Right lobe of liver (tissue), 6 donors: ENCODE measurements at regions not wholly inside any gene's neighbourhood (a gene's known extent, or its start where the extent isn't known, plus 50 kb on each side); places are given as distances from the start of the nearest gene placed in this dataset.

Experiments used
- ATAC-seq, 4 donors: fragments of 200-7000 bp; cut with Tn5 transposase; one replicate each; pipeline ENCODE4 v1.9.1; 2020; ENCODE audit warnings: mild to moderate bottlenecking in 4 of 4, moderate library complexity in 4 of 4
- DNase-seq, 3 donors: peaks; one replicate each; pipeline ENCODE4 v3.0.0-alpha.2; 2020
- H3K27ac ChIP-seq, 3 donors: fragments of 200-600 bp; one replicate each; pipeline ENCODE4 v1.8.0; 2022
- H3K27me3 ChIP-seq, 2 donors: fragments of 200-600 bp; one replicate each; pipeline ENCODE4 v1.8.0; 2022
- H3K36me3 ChIP-seq, 4 donors: fragments of 200-600 bp; sonication (generic) in 1 of 4; one replicate each; pipeline versions ENCODE4 v1.5.1 to v1.8.0; 2017 to 2022; ENCODE audit warnings: control low read depth in 1 of 4
- H3K4me1 ChIP-seq, 4 donors: fragments of 200-600 bp; sonication (generic) in 1 of 4; one replicate each; pipeline versions ENCODE4 v1.5.1 to v1.8.0; 2017 to 2022; ENCODE audit warnings: control low read depth in 1 of 4
- H3K4me3 ChIP-seq, 3 donors: fragments of 200-600 bp; one replicate each; pipeline ENCODE4 v1.8.0; 2022
- H3K9me3 ChIP-seq, 4 donors: fragments of 200-600 bp; sonication (generic) in 1 of 4; one replicate each; pipeline versions ENCODE4 v1.5.1 to v1.8.0; 2017 to 2022; ENCODE audit warnings: control low read depth in 1 of 4
- POLR2A ChIP-seq: fragments of 450-650 bp; IDR thresholded peaks from one replicate; pipeline ENCODE4 v1.6.1; 2017; ENCODE audit warnings: antibody characterized with exemption, mild to moderate bottlenecking
- WGBS: methylation state at CpG from one replicate; pipeline ENCODE4 v1.1.6; 2018; ENCODE audit warnings: low coverage, low lambda C conversion rate; ENCODE audit not compliant: insufficient coverage; ENCODE audit errors: missing lambda C conversion rate; 5-methylcytosine and 5-hydroxymethylcytosine counted together
- intact Hi-C, 2 donors: fragments of 100-400 bp; cut with DNase I; formaldehyde crosslinking; loops; one replicate each; pipeline versions ENCODE4 v1.11.2 to v1.14.1; 2022
- TF ChIP-seq, protein P1 (sequence below), 4 donors: fragments of 200-600 bp in 3 of 4; fragments of 450-650 bp in 1 of 4; IDR thresholded peaks; one replicate each; pipeline versions ENCODE4 v1.5.1 to v1.8.0; 2016 to 2022; ENCODE audit warnings: antibody characterized with exemption in 4 of 4, mild to moderate bottlenecking in 2 of 4
- donor health status: DM: no; HTN: yes; CAD: no.
- donor health status: DM: no; HTN: no; CAD: no.
- donor health status: DM: no; HTN: no; CAD: no.
- donor health status: DM: no; HTN: yes; CAD: no.
- donor health status: DM: no; HTN: yes; CAD: no.

DNA sequence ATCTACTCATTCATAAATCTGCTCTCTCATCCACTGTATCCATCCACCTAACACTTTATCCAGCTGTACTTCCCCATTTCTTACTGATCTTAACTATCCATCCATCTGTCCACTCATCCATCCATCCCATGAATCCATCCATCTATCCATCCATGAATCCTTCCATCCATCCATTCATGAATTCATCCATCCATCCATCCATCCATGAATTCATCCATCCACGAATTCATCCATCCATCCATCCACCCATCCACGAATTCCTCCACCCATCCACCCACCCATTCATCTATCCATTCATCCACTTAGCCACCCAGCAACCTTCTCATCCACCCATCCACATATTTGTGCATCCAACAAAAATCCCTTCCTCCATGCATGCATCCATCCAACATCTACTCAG lies 128.6 kb upstream of the MYL2 start:
- no peak for TF ChIP-seq POLR2A
- TF ChIP-seq, protein P1, sequence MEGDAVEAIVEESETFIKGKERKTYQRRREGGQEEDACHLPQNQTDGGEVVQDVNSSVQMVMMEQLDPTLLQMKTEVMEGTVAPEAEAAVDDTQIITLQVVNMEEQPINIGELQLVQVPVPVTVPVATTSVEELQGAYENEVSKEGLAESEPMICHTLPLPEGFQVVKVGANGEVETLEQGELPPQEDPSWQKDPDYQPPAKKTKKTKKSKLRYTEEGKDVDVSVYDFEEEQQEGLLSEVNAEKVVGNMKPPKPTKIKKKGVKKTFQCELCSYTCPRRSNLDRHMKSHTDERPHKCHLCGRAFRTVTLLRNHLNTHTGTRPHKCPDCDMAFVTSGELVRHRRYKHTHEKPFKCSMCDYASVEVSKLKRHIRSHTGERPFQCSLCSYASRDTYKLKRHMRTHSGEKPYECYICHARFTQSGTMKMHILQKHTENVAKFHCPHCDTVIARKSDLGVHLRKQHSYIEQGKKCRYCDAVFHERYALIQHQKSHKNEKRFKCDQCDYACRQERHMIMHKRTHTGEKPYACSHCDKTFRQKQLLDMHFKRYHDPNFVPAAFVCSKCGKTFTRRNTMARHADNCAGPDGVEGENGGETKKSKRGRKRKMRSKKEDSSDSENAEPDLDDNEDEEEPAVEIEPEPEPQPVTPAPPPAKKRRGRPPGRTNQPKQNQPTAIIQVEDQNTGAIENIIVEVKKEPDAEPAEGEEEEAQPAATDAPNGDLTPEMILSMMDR (IDR thresholded peaks at IDR 0.05), result no peak
- no peaks in the 10 kb centered on the region for H3K9me3 ChIP-seq
- H3K4me3 ChIP-seq, result no peak overlapping the region
- DNase-seq, result no peak
- 54% methylated on average over 2 of the region's 2 CpGs for WGBS
- no peaks in the 10 kb centered on the region for H3K4me1 ChIP-seq
- intact Hi-C loops, result no loop called here
- no peak for ATAC-seq
- no peaks in the 10 kb centered on the region for H3K36me3 ChIP-seq
- no peaks in the 10 kb centered on the region for H3K27me3 ChIP-seq
- H3K27ac ChIP-seq, result no peak overlapping the region

DNA sequence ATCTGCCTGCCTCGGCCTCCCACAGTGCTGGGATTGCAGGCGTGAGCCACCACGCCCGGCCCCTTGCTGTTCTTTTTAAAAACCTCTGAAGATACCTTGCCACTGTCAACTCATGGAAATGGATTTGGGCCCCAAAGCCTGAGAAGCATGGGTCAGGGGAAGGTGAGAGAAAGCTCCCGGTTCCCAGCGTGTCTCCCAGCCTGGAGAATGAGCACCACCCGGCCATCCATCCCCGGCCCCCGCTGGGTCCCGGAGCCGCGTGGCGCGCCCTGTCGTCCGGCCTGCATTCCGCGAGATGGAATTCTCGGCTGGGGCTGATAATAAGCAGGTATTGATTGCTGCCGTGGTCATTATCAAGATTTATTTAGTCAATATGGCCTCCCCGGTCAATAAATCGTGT lies 126.5 kb upstream of the MYL2 start:
- Histone ChIP-seq H3K27me3 (no peaks in the 10 kb centered on the region), H3K27ac (no peak overlapping the region), H3K4me1 (no peaks in the 10 kb centered on the region), H3K36me3 (no peaks in the 10 kb centered on the region), H3K9me3 (no peaks in the 10 kb centered on the region), H3K4me3 (no peak overlapping the region)
- intact Hi-C loops, result no loop called here
- TF ChIP-seq POLR2A, result no peak
- TF ChIP-seq, protein P1 (IDR thresholded peaks at IDR 0.05), result no peak
- no peak for ATAC-seq
- no peak for DNase-seq
- WGBS, result 71% methylated on average over 8 of the region's 22 CpGs

DNA sequence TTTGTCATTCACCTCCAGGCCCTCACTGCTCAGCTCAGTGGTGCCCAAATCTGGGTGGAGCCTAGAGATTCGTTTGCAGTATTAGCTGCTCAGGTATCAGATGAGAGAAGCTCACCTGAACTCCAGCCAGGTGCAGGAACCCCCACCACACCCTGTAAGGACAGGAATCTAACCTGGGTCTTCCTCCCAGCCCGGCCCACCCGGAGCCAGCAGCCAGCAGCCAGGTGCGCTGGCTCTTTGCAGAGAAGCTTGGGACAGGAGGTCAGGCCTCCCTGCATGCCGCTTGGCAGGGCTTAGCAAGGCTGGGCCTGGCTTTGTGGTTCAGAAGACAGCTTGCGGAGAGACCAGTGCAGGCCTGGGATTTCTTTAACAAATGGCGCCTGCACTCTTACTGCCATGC lies 125.6 kb upstream of the MYL2 start:
- TF ChIP-seq, protein P1 (IDR thresholded peaks at IDR 0.05), result no peak
- TF ChIP-seq POLR2A, result no peak
- ATAC-seq (no peak), DNase-seq (no peak)
- Histone ChIP-seq H3K36me3 (no peaks in the 10 kb centered on the region), H3K27me3 (no peaks in the 10 kb centered on the region), H3K4me1 (no peaks in the 10 kb centered on the region), H3K9me3 (no peaks in the 10 kb centered on the region), H3K27ac (no peak overlapping the region), H3K4me3 (no peak overlapping the region)
- WGBS, result 50% methylated on average over 1 of the region's 7 CpGs
- intact Hi-C loops, result no loop called here

DNA sequence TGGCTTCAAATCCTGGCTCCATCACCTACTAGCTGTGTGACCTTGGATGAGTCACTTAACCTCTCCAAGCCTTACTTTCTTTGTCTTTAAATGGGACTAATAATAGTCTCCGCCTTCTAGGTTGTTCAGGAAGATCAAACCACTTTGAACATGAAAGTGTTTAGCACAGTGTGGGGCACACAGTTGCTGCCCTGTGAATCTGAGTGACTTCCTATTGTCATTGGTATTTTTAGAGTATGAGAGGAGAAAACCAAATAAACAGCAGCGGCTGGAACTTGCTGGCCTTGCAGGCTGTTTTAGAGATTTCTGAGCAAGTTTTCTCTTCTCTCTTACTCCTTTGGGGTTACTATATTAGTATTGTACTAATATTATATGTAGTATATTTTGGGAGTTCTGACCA lies 120.7 kb upstream of the MYL2 start:
- DNase-seq (no peak), ATAC-seq (no peak)
- TF ChIP-seq POLR2A, result no peak
- TF ChIP-seq, protein P1 (IDR thresholded peaks at IDR 0.05), result no peak
- WGBS, result 74% methylated on average over 2 of the region's 2 CpGs
- intact Hi-C loops, result no loop called here
- no peaks in the 10 kb centered on the region for H3K27me3 ChIP-seq
- H3K4me3 ChIP-seq, result no peak overlapping the region
- H3K36me3 ChIP-seq, result no peaks in the 10 kb centered on the region
- H3K27ac ChIP-seq, result no peak overlapping the region
- H3K4me1 ChIP-seq, result no peaks in the 10 kb centered on the region
- no peaks in the 10 kb centered on the region for H3K9me3 ChIP-seq

DNA sequence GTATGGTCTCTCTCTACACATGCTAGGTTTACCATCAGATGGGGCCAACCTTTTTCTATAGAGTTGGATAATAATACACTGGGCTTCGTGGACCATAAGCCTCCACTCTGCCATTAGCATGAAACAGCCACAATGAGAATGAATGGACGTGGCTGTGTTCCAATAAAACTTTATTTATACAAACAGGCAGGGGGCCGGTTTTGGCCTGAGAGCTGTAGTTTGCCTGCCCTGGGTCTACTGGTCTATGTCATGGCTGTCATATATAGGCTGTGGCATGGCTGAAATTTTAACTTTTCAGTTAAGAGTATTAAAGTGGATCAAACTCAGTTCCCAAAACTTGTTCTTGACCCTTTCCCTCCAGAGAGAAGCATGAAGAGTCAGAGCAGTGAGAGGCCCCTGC lies 120.3 kb upstream of the MYL2 start:
- no peak for DNase-seq
- no peak overlapping the region for H3K27ac ChIP-seq
- H3K36me3 ChIP-seq, result no peaks in the 10 kb centered on the region
- no peaks in the 10 kb centered on the region for H3K4me1 ChIP-seq
- H3K27me3 ChIP-seq, result no peaks in the 10 kb centered on the region
- TF ChIP-seq, protein P1 (IDR thresholded peaks at IDR 0.05), result no peak
- no peak for TF ChIP-seq POLR2A
- no peak overlapping the region for H3K4me3 ChIP-seq
- 78% methylated on average over 3 of the region's 3 CpGs for WGBS
- H3K9me3 ChIP-seq, result no peaks in the 10 kb centered on the region
- intact Hi-C loops, result no loop called here
- no peak for ATAC-seq
